HG03565 (cell line): ENCODE measurements at regions not wholly inside any gene's neighbourhood (a gene's known extent, or its start where the extent isn't known, plus 50 kb on each side); places are given as distances from the start of the nearest gene placed in this dataset.
"Not testable (repeated sequence)": the region's sequence is repeated elsewhere in the genome, so short reads cannot be mapped to it uniquely, and the experiment has no call there.

Source experiments
- ATAC-seq: cut with Tn5 transposase; IDR thresholded peaks from one replicate; pipeline ENCODE4 v1.9.1; 2021; ENCODE audit warnings: mild to moderate bottlenecking, moderate library complexity; ENCODE audit not compliant: unreplicated experiment

GRCh38 chr4:19187691-19188090 is 1064.0 kb upstream of the SLIT2 start:
- no peak for ATAC-seq

DNA sequence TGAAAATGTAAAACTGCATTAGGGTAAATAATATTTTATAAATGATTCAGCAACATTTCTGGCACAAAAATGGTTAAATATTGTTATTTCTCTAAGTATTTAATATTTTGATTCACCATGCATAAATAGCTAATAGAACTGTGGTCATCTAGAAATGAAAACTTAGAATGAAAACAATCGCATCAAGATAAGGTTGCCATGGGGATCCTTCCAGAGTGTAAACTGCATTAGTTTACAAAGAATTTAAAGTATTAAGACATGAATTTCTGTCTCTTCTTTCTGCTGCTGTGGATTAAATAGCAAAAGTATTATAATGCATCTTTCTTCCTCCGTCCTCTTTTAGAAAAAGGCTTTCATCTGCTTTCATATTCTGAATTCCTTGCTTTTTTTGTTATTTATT is 1064.6 kb upstream of the SLIT2 start:
- no peak for ATAC-seq

GRCh38 chr4:19181631-19182030 is 1070.1 kb upstream of the SLIT2 start:
- not testable (repeated sequence) for ATAC-seq

- no peak for ATAC-seq
These were observed 1072.9 kb upstream of the SLIT2 start for GRCh38 chr4:19178835-19179234.

- no peak for ATAC-seq
These were observed 1074.1 kb upstream of the SLIT2 start for GRCh38 chr4:19177616-19178015.

- no peak for ATAC-seq
These were observed 1079.9 kb upstream of the SLIT2 start for GRCh38 chr4:19171832-19172231.

DNA sequence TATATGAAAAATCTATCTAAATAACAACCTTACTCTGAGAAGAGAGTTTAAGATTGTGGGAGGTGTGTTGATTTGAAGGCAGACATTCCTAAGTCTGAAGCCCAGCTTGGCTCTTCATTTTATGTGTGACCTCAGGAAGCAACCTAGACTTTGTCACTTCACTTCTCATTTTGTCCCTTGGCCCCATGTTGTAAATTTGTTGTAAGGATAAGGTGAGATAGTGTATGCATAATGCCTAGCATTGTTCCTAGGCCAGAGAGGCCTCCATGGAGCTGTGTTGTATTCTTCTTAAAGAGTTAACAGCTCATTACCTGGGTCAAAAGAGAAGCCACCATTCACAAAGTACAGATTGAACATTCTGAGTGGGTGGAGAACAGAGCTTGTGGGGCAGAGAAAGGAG is 1084.4 kb upstream of the SLIT2 start:
- no peak for ATAC-seq

GRCh38 chr4:19164334-19164733 is 1087.4 kb upstream of the SLIT2 start:
- ATAC-seq: no peak

DNA sequence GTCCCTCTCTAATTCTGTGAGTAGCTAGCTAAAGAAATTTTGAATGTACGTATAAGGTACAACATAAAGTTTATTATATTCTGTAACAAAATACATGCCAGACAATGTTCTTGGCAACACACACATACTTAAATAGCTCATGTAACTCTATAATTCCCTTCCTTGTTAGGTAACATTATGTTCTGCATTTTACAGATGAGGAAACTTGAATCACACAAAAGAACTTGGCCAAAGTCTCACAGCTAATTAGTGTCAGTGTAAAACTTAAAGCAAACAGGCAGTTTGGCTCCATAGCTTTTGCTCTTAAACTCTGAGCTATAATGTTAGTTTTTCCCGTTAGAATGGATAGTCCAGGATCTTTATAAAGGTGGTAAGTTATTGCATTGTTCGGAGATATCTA is 1091.8 kb upstream of the SLIT2 start:
- ATAC-seq: no peak

DNA sequence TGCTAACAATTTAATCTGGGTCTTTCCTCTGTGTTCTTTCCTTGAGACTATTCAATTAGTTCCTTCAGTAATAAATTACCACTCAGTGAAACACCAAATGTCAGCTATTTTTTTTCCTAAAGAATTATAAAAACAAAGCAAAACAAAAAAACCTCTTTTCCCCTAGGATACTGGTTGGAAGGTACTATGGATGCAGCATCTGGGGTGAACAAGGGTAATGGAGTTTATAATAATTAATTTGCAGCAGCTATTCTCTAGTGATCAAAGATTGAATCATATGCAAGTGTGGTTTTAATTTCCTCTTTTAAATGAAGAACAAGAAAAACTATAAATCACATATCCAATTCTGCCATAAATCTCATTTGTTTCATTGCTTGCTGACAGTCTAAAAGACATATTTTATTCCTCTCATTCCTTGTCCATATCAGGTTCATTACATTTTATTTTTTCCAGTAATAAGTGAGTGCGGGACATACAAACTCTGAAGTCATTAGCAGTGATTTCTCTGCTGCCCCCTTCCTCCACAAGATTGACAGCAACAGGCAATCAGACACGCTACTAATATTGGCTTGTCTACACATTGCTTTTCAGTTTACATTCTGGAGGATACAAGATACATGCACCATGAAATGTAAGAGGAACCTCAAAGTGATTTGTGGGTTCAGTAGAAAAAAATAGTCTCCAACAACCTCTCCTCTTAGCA is 1093.4 kb upstream of the SLIT2 start:
- ATAC-seq: no peak

DNA sequence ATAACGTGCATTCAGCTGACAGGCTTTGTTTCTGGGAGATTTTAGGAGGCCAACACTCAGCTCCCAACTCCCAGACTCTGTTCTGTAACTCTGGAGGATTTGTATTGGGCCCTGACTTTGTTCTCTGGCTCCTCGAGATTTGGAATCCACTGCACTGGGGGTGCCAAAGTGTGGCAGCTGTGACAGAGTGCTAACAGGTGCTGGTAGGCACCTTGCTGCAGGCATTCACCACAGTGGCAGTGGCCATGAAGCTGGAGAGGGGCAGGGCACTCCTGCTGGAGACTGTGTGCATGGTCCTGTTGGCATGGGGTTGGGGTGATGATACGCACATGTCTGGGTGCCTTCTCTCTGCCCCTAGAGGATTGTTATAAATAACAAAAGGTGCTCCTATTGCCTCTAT is 1094.9 kb upstream of the SLIT2 start:
- ATAC-seq: no peak

DNA sequence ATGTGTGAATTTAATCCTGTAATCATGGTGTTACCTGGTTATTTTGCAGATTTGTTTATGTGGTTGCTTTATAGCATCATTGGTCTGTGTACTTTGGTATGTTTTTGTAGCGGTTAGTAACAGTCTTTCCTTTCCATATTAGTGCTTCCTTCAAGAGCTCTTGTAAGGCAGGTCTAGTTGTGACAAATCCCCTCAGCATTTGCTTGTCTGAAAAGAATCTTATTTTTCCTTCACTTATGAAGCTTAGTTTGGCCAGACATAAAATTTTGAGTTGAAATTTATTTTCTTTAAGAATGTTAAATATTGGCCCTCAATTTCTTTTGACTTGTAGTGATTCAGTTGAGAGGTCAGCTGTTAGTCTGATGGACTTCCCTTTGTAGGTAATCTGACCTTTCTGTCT is 1096.1 kb upstream of the SLIT2 start:
- ATAC-seq: no peak

DNA sequence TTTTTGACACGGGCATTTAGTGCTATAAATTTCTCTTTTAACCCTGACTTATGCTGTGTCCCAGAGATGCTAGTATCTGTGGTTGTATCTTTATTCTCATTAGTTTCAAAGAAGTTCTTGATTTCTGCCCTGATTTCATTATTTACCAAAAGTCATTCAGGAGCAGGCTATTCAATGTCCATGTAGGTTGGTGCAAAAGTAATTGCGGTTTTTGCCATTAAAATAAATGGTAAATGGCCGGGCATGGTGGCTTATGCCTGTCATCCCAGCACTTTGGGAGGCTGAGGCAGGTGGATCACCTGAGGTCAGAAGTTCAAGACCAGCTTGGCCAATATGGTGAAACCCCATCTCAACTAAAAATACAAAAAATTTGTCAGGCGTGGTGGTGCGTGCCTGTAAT is 1097.4 kb upstream of the SLIT2 start:
- ATAC-seq: not testable (repeated sequence)

DNA sequence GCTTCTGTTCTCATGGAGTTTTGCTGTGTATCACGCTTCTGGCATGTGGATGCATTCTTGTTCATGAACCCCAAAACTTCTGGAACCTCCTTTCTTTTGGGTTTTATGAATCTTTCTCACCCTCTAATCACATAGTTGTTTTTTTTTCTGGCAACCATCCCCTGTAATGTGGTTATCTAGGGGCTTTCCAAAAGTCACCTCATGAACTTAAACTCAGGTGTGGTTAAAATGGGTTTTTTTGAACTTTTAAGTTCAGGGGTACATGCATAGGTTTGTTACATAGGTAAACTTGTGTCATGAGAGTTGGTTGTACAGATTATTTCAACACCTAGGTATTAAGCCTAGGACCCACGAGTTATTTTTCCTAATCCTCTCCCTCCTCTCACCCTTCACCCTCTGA is 1099.4 kb upstream of the SLIT2 start:
- ATAC-seq: no peak

- no peak for ATAC-seq
These were observed 1100.0 kb upstream of the SLIT2 start for GRCh38 chr4:19151684-19152083.

- ATAC-seq: no peak
These were observed 1105.7 kb upstream of the SLIT2 start for GRCh38 chr4:19146038-19146437.

- ATAC-seq: no peak
These were observed 1114.5 kb upstream of the LCORL start for GRCh38 chr4:19135895-19136633.

DNA sequence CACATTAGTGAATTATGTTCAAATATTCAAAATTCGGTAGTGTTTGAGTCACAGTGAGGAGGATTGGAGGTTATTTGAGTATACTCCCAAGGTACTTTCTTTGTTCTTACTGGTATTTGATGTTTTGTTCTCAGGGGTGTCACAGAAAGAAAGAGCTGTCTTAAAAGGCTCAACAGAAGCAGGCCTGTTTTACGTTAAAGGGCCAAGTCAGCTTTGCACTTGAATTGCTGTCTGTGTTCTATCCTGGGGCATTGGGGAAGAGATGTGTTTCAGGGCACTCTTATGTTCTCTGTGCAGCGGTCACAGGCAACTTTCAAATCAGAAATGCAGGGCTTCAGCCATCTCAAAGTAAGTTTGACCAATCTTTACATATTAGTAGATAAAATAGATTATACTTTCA is 1113.1 kb upstream of the LCORL start:
- no peak for ATAC-seq

DNA sequence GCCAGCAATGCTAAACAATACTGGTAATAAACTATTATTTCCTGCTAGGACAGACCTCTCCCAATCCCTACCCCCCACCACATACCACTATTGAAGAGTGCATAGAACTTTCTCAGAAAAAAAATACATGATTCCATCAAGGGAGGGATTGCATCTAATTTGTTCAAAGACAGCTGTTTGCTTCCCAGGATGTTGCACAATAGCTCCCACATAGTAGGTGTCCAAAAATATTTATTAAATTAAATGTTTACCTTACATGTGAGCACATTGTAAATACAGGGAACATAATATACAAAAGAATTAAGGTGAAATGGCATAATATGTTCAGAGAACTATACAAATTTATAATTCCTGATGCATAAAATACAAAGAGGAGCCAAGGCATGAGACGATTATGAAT is 1111.8 kb upstream of the LCORL start:
- ATAC-seq: no peak

DNA sequence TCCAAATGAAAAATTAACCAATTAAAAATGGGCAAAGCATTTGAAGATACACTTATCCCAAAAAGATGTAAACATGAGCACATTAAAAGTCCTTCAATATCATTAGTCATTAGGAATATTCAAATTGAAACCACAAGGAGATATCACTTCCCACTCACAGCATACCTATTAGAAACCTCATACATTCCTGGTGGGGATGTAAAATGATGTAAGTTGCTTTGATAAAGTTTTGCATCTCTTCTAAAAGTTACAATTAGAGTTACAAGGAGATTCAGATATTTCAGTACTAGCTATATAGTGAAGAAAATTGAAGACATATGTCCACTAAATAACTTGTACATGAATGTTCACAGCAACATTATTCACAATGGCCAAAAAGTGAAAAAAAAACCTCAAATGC is 1109.3 kb upstream of the LCORL start:
- no peak for ATAC-seq

DNA sequence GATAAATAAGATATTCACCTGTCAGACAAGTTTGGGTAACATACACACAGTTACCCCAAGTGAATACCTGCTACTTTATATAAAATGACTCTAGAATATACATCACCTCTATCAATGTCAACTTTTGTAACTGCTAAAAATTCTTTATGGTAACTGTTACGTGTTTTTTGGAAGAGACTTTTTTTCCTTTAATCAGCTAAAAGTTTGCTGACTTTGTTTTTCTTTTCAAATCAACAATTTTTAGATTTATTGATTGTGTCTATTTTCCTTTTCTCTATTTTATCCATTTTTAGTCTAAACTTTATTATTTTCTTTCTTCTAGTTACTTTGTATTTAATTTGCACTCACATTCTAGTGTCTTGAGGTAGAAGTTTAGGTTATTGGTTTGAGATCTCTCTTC is 1106.6 kb upstream of the LCORL start:
- ATAC-seq: no peak

DNA sequence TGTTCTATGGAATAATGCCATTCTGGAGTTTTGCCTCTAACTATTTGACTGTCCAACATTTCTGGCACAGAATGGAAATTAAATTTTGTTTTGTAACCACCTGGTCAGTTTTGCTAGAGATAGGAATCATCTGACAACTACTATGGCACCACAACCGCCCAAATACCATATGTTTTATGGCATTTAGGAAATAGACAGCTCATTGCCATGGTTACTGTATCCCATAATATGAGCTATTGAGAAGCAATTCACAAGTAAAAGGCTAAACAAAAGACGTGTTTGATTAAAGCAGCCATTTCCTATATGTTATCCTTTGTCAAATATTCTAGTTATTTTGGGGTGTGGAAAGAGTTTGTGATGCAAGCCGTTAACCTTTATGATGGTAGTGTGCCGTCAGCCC is 1105.3 kb upstream of the LCORL start:
- ATAC-seq: no peak

GRCh38 chr4:19123681-19124080 is 1102.1 kb upstream of the LCORL start:
- ATAC-seq: no peak
